Upper lobe of left lung (tissue), 4 donors: ENCODE measurements at regions not wholly inside any gene's neighbourhood (a gene's known extent, or its start where the extent isn't known, plus 50 kb on each side); places are given as distances from the start of the nearest gene placed in this dataset.

Experiments
- CTCF ChIP-seq, 6 experiments: fragments of 450-650 bp in 4 of 6; fragments of 200-600 bp in 2 of 6; sonication (generic) in 2 of 6; IDR thresholded peaks; one replicate each; pipeline ENCODE4 v1.5.1; 2016 to 2019; ENCODE audit warnings: antibody characterized with exemption in 6 of 6
- POLR2A ChIP-seq, 4 donors: fragments of 450-650 bp; IDR thresholded peaks; one replicate each; pipeline ENCODE4 v1.5.1; 2016 to 2017; ENCODE audit warnings: antibody characterized with exemption in 4 of 4, mild to moderate bottlenecking in 2 of 4

GRCh38 chr15:95368755-95369601 lies 961.5 kb upstream of the NR2F2 start:
- no peak for TF ChIP-seq CTCF (IDR thresholded peaks at IDR 0.05)
- TF ChIP-seq POLR2A (IDR thresholded peaks at IDR 0.05): no peak
